ENCODE measurements at regions not wholly inside any gene's neighbourhood (a gene's known extent, or its start where the extent isn't known, plus 50 kb on each side); places are given as distances from the start of the nearest gene placed in this dataset.
"Not testable (repeated sequence)": the region's sequence is repeated elsewhere in the genome, so short reads cannot be mapped to it uniquely, and the experiment has no call there.

DNA sequence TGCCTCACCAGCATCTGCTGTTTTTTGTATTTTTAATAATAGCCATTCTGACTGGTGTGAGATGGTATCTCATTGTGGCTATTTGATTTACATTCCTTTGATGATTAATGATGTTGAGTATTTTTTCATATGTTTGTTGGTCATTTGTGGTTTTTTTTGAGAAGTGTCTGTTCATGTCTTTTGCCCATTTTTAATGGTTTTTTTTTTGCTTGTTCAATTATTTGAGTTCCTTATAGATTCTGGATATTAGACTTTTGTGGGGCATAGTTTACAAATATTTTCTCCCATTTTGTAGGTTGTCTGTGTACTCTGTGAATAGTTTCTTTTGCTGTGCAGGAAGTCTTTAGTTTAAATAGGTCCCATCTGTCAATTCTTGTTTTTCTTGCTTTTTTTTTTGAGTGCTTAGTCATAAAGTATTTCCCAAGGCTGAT is 148.1 kb downstream of the NPR3 start:
- no peak for DNase-seq
- H3K36me3 ChIP-seq: no peaks in the 10 kb centered on the region
- peaks cover 4 to 11% (median 8%) of the 10 kb centered on the region in 4 donors for H3K9me3 ChIP-seq
- H3K27ac ChIP-seq: no peak overlapping the region
- no peak for ATAC-seq (ENCODE audit: low FRiP score in 2 of 2)
- no peaks in the 10 kb centered on the region for H3K27me3 ChIP-seq
- no peak overlapping the region for H3K4me3 ChIP-seq
- TF ChIP-seq EP300 (IDR thresholded peaks at IDR 0.05) (no peak), POLR2AphosphoS5 (IDR thresholded peaks at IDR 0.05) (no peak)
- no peaks in the 10 kb centered on the region for H3K4me1 ChIP-seq

DNA sequence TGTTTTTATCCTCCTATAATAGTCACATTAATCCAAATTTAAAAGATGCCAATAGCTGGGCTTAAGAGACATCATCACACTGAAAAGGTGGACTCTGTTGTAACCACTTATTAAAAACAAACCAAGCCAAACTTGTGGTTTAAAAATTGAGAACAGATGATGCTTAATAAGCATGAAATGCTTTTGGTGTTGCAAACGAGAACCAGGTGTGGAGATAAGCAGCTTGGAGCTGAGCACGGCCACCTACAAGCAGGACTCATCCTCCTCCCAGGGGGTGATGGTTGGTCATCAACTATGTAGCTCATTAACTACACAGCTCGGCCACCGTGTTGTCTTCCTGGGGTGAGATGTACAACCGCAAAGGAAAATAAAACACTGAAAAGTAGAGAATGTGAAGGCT is 154.4 kb downstream of the NPR3 start:
- no peak for DNase-seq
- Histone ChIP-seq H3K27me3 (no peaks in the 10 kb centered on the region), H3K4me1 (no peaks in the 10 kb centered on the region), H3K27ac (no peak overlapping the region), H3K4me3 (no peak overlapping the region), H3K36me3 (no peaks in the 10 kb centered on the region), H3K9me3 (no peaks in the 10 kb centered on the region)
- 71 to 91% methylated on average over 5 of the region's 5 CpGs for WGBS, 2 donors
- ATAC-seq (ENCODE audit: low FRiP score in 2 of 2): no peak
- TF ChIP-seq POLR2A (IDR thresholded peaks at IDR 0.05) (no peak), EP300 (IDR thresholded peaks at IDR 0.05) (no peak), POLR2AphosphoS5 (IDR thresholded peaks at IDR 0.05) (no peak), CTCF (IDR thresholded peaks at IDR 0.05) (no peak)

- Histone ChIP-seq H3K9me3 (no peaks in the 10 kb centered on the region), H3K27me3 (no peaks in the 10 kb centered on the region), H3K27ac (no peak overlapping the region), H3K4me1 (no peaks in the 10 kb centered on the region), H3K36me3 (no peaks in the 10 kb centered on the region), H3K4me3 (no peak overlapping the region)
- ATAC-seq (ENCODE audit: low FRiP score in 2 of 2) (no peak), DNase-seq (no peak)
- TF ChIP-seq POLR2AphosphoS5 (IDR thresholded peaks at IDR 0.05) (no peak), EP300 (IDR thresholded peaks at IDR 0.05) (no peak), CTCF (IDR thresholded peaks at IDR 0.05) (no peak), POLR2A (IDR thresholded peaks at IDR 0.05) (no peak)
- 74 to 81% methylated on average over 1 of the region's 1 CpG for WGBS, 2 donors
These were observed 155.0 kb downstream of the NPR3 start for GRCh38 chr5:32866138-32866537.

- DNase-seq (no peak), ATAC-seq (ENCODE audit: low FRiP score in 2 of 2) (no peak)
- no peaks in the 10 kb centered on the region for H3K36me3 ChIP-seq
- no peak overlapping the region for H3K27ac ChIP-seq
- H3K4me1 ChIP-seq: no peaks in the 10 kb centered on the region
- H3K27me3 ChIP-seq: no peaks in the 10 kb centered on the region
- H3K4me3 ChIP-seq: no peak overlapping the region
- WGBS, 2 donors: 88 to 93% methylated on average over 3 of the region's 3 CpGs
- H3K9me3 ChIP-seq: peaks cover 0 to 17% (median 3%) of the 10 kb centered on the region in 4 donors
- TF ChIP-seq EP300 (IDR thresholded peaks at IDR 0.05) (no peak), CTCF (IDR thresholded peaks at IDR 0.05) (no peak), POLR2A (IDR thresholded peaks at IDR 0.05) (no peak), POLR2AphosphoS5 (IDR thresholded peaks at IDR 0.05) (no peak)
These were observed 158.1 kb downstream of the NPR3 start for GRCh38 chr5:32869216-32869615.

DNA sequence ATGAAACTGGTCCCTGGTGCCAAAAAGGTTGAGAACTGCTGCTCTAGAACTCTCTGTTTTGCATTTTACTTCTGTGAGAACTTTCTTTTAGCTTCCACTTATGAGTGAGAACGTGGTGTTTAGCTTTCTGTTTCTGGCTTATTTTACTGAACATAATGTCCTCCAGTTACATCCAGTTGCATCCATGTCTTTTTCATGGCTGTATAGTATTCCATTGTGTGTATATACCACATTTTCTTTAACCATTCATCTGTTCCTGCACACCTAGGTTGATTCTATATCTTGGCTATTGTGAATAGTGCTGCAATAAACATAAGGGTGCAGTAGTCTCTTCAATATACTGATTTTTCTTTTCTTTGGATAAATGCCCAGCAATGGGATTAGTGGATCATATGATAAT is 165.7 kb downstream of the NPR3 start:
- no peak for DNase-seq
- no peak overlapping the region for H3K27ac ChIP-seq
- no peak for TF ChIP-seq EP300 (IDR thresholded peaks at IDR 0.05)
- no peak for TF ChIP-seq CTCF (IDR thresholded peaks at IDR 0.05)
- H3K27me3 ChIP-seq: no peaks in the 10 kb centered on the region
- no peak for ATAC-seq (ENCODE audit: low FRiP score in 2 of 2)
- no peaks in the 10 kb centered on the region for H3K4me1 ChIP-seq
- H3K4me3 ChIP-seq: no peak overlapping the region
- H3K36me3 ChIP-seq: no peaks in the 10 kb centered on the region
- 61 to 62% methylated on average over 1 of the region's 1 CpG for WGBS, 2 donors
- peaks cover 0 to 15% (median 5%) of the 10 kb centered on the region in 4 donors for H3K9me3 ChIP-seq

DNA sequence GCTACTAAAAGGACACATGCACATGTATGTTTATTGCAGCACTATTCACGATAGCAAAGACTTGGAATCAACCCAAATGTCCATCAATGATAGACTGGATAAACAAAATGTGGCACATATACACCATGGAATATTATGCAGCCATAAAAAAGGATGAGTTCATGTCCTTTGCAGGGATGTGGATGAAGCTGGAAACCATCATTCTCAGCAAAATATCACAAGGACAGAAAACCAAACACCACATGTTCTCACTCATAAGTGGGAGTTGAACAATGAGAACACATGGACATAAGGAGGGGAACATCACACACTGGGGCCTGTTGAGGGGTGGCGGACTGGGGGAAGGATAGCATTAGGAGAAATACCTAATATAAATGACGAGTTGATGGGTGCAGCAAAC is 168.2 kb downstream of the NPR3 start:
- H3K27me3 ChIP-seq; DNase-seq; ATAC-seq (ENCODE audit: low FRiP score in 2 of 2); H3K4me3 ChIP-seq; H3K36me3 ChIP-seq; H3K4me1 ChIP-seq; H3K27ac ChIP-seq: not testable (repeated sequence)
- peaks cover 0 to 11% (median 2%) of the 10 kb centered on the region in 4 donors for H3K9me3 ChIP-seq
- 80 to 90% methylated on average over 3 of the region's 3 CpGs for WGBS, 2 donors
